ENCODE measurements at regions not wholly inside any gene's neighbourhood (a gene's known extent, or its start where the extent isn't known, plus 50 kb on each side); places are given as distances from the start of the nearest gene placed in this dataset.

- H3K4me2 ChIP-seq, result no peak overlapping the region
- CTCF ChIA-PET, result interaction anchor here (1.0 to 2.0 kb wide), 2 partner anchors 48 to 732 kb away, joined by 3 to 6 read pairs; no protein-coding TSS in a partner anchor
- no peak overlapping the region for H3K27ac ChIP-seq
- no peak for ATAC-seq
- POLR2A ChIA-PET, result no interaction called here
- whole genome bisulfite sequencing (ENCODE audit: missing lambda C conversion rate), result 5% methylated on average over 4 of the region's 4 CpGs
- TF ChIP-seq CBX8 (IDR thresholded peaks at IDR 0.05) (no peak), ATOH8 (CRISPR knock-in tag; IDR thresholded peaks at IDR 0.05; ENCODE audit: low read depth) (no peak), HMGXB4 (CRISPR knock-in tag; IDR thresholded peaks at IDR 0.05; ENCODE audit: borderline replicate concordance) (no peak), EHMT2 (IDR thresholded peaks at IDR 0.05; ENCODE audit: low read depth) (no peak), SMC3 (IDR thresholded peaks at IDR 0.05) (no peak), POLR2A (IDR thresholded peaks at IDR 0.05; ENCODE audit: low read length) (no peak), CHD4 (IDR thresholded peaks at IDR 0.05; ENCODE audit: borderline replicate concordance) (no peak), PHF8 (IDR thresholded peaks at IDR 0.05; ENCODE audit: borderline replicate concordance, low read depth) (no peak), ZC3H11A (IDR thresholded peaks at IDR 0.05) (no peak), MYC (IDR thresholded peaks at IDR 0.05; ENCODE audit: borderline replicate concordance, low read length) (no peak), KDM5A (IDR thresholded peaks at IDR 0.05) (no peak), RNF2 (IDR thresholded peaks at IDR 0.05; ENCODE audit: borderline replicate concordance, low read depth) (no peak), USF2 (IDR thresholded peaks at IDR 0.05) (no peak)
- no peaks in the 10 kb centered on the region for H3K4me1 ChIP-seq
- no peak for DNase-seq (ENCODE audit: low read depth in 1 of 2, low spot score in 1 of 2)
- H3K4me3 ChIP-seq, result no peak overlapping the region
- peaks cover 13% of the 10 kb centered on the region for H3K9me3 ChIP-seq
- no peak for FAIRE-seq
These were observed 142.0 kb upstream of the TSHZ3 start for GRCh38 chr19:31491242-31491641.

GRCh38 chr19:31492050-31492449 is 142.8 kb upstream of the TSHZ3 start:
- H3K27ac ChIP-seq, result no peak overlapping the region
- no peak overlapping the region for H3K4me3 ChIP-seq
- FAIRE-seq, result no peak
- ChIA-PET POLR2A (no interaction called here), CTCF (interaction anchor here (1.0 to 2.0 kb wide), 2 partner anchors 48 to 732 kb away, joined by 3 to 6 read pairs; no protein-coding TSS in a partner anchor)
- no peaks in the 10 kb centered on the region for H3K4me1 ChIP-seq
- 5% methylated on average over 3 of the region's 3 CpGs for WGBS (ENCODE audit: missing lambda C conversion rate)
- no peak for DNase-seq (ENCODE audit: low read depth in 1 of 2, low spot score in 1 of 2)
- no peak for TF ChIP-seq MAZ (IDR thresholded peaks at IDR 0.05; ENCODE audit: borderline replicate concordance, low read depth, low read length)
- no peak for TF ChIP-seq SMC3 (IDR thresholded peaks at IDR 0.05)
- no peak for TF ChIP-seq USF2 (IDR thresholded peaks at IDR 0.05)
- peaks cover 5% of the 10 kb centered on the region; the same call in 1 of the 3 replicates for H3K9me3 ChIP-seq
- ATAC-seq, result no peak
- H3K4me2 ChIP-seq, result no peak overlapping the region

GRCh38 chr19:31496076-31496475 is 146.8 kb upstream of the TSHZ3 start:
- Histone ChIP-seq H3K27ac (no peak overlapping the region), H3K4me1 (no peaks in the 10 kb centered on the region), H3K4me2 (no peak overlapping the region), H3K9me3 (peaks cover 4% of the 10 kb centered on the region; the same call in 2 of the 3 replicates), H3K4me3 (no peak overlapping the region)
- TF ChIP-seq CHD2 (IDR thresholded peaks at IDR 0.05; ENCODE audit: low read length, partially characterized antibody), result no peak
- no peak for ATAC-seq
- WGBS (ENCODE audit: missing lambda C conversion rate), result 43% methylated on average over 13 of the region's 13 CpGs
- peak; percentile 46 for FAIRE-seq
- no peak for DNase-seq (ENCODE audit: low read depth in 1 of 2, low spot score in 1 of 2)
- ChIA-PET POLR2A (no interaction called here), CTCF (no interaction called here)

- ATAC-seq (no peak), FAIRE-seq (no peak), DNase-seq (ENCODE audit: low read depth in 1 of 2, low spot score in 1 of 2) (no peak)
- Histone ChIP-seq H3K4me2 (no peak overlapping the region), H3K4me3 (no peak overlapping the region), H3K9me3 (peaks cover 4% of the 10 kb centered on the region), H3K4me1 (no peaks in the 10 kb centered on the region), H3K27ac (no peak overlapping the region)
- CTCF ChIA-PET, result interaction anchor here (0.9 kb wide), 1 partner anchor 214 kb away, joined by 3 read pairs; no protein-coding TSS in a partner anchor
- TF ChIP-seq FOSB (CRISPR knock-in tag; IDR thresholded peaks at IDR 0.05) (no peak), HOXA7 (CRISPR knock-in tag; IDR thresholded peaks at IDR 0.05) (no peak), EHF (CRISPR knock-in tag; IDR thresholded peaks at IDR 0.05) (no peak), MAFK (IDR thresholded peaks at IDR 0.05; ENCODE audit: partially characterized antibody) (no peak), SREBF2 (IDR thresholded peaks at IDR 0.05) (no peak), POLR2AphosphoS2 (conservative IDR thresholded peaks at IDR 0.05; ENCODE audit: low read length) (no peak), CBX8 (IDR thresholded peaks at IDR 0.05) (no peak), HES2 (IDR thresholded peaks at IDR 0.05) (no peak), HOXB5 (CRISPR knock-in tag; IDR thresholded peaks at IDR 0.05) (no peak), NFE2L2 (conservative IDR thresholded peaks at IDR 0.05; ENCODE audit: low read length) (no peak), PHF8 (IDR thresholded peaks at IDR 0.05; ENCODE audit: borderline replicate concordance, low read depth) (no peak), EHMT2 (IDR thresholded peaks at IDR 0.05; ENCODE audit: low read depth) (no peak), CEBPB (IDR thresholded peaks at IDR 0.05) (no peak), HEYL (CRISPR knock-in tag; IDR thresholded peaks at IDR 0.05) (no peak), NPAS2 (CRISPR knock-in tag; IDR thresholded peaks at IDR 0.05; ENCODE audit: borderline replicate concordance) (no peak), TFCP2L1 (CRISPR knock-in tag; IDR thresholded peaks at IDR 0.05) (no peak)
- POLR2A ChIA-PET, result no interaction called here
- 2% methylated on average over 2 of the region's 2 CpGs for WGBS (ENCODE audit: missing lambda C conversion rate)
These were observed 148.5 kb upstream of the TSHZ3 start for GRCh38 chr19:31497709-31498108.

Measured in A549 (cell line).